SK-MEL-5 (cell line): ENCODE measurements at regions not wholly inside any gene's neighbourhood (a gene's known extent, or its start where the extent isn't known, plus 50 kb on each side); places are given as distances from the start of the nearest gene placed in this dataset.

Source experiments
- DNase-seq: peaks from one replicate; pipeline ENCODE4 v3.0.0-alpha.2; 2016; ENCODE audit warnings: low read depth, low spot score
- in situ Hi-C: cut with HindIII; loops from 2 replicates; pipeline ENCODE4 v1.10.0; 2016; ENCODE audit warnings: low sequenced_read_pairs, high pct_unique_total_duplicates, low pct_unique_long_range_greater_than_20kb

DNA sequence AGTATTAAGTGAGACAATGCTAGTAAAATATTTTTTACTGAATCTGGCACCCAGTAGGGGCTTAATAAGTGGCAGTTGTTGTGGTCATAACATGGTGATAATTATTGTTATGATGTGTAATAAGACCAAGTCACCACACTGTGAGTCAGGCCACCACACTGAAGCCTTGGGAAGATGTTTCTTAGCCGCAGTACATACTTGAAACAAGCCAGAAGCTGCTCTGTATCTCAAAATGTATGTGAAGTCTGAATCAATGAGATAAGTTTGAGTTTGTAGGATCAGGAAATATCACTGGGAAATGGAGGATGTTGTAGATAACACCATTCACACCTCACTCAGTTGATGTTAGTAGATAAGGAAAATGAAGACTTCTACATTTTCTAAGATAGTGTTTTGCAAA lies 51.3 kb upstream of the PTPN3 start:
- in situ Hi-C loops, result no loop called here
- DNase-seq, result no peak

GRCh38 chr9:109551651-109552050 lies 53.5 kb upstream of the PTPN3 start:
- in situ Hi-C loops, result no loop called here
- DNase-seq, result no peak

GRCh38 chr9:109555215-109555614 lies 57.1 kb upstream of the PTPN3 start:
- DNase-seq, result no peak
- in situ Hi-C loops, result no loop called here

GRCh38 chr9:109556061-109556460 lies 58.0 kb upstream of the PTPN3 start:
- no peak for DNase-seq

GRCh38 chr9:109556786-109557185 lies 58.7 kb upstream of the PTPN3 start:
- in situ Hi-C loops, result no loop called here
- DNase-seq, result no peak

More at GRCh38 chr9:109556061-109556460, 58.0 kb upstream of the PTPN3 start:
- in situ Hi-C loops, result no loop called here

DNA sequence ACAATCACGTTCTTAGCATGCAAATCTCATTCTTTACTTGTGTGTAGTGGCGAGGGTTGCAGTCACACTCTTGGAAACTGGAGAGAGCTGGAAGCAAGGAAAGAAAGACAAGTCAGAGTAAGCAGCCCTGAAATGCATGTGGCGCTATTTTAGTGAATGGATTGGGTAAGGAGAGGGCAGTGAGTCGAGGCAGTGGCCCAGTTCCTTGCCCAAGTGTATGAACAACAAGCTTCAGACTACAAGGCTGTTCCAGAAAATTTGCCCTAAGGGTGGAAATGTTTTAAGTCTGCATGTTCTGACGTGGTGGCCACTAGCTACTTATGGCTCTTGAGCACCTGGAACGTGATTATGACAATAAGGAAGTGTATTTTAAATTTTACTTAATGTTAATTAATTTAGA lies 59.4 kb upstream of the PTPN3 start:
- in situ Hi-C loops, result no loop called here
- no peak for DNase-seq

- in situ Hi-C loops, result no loop called here
- no peak for DNase-seq
These were observed 60.6 kb upstream of the PTPN3 start for GRCh38 chr9:109558718-109559151.

- peak; percentile 56 for DNase-seq
- in situ Hi-C loops, result no loop called here
These were observed 62.5 kb upstream of the PTPN3 start for GRCh38 chr9:109560470-109561132.

GRCh38 chr9:109561137-109561536 lies 63.0 kb upstream of the PTPN3 start:
- DNase-seq, result no peak
- in situ Hi-C loops, result no loop called here

GRCh38 chr9:109568089-109568488 lies 70.0 kb upstream of the PTPN3 start:
- no peak for DNase-seq
- in situ Hi-C loops, result no loop called here

DNA sequence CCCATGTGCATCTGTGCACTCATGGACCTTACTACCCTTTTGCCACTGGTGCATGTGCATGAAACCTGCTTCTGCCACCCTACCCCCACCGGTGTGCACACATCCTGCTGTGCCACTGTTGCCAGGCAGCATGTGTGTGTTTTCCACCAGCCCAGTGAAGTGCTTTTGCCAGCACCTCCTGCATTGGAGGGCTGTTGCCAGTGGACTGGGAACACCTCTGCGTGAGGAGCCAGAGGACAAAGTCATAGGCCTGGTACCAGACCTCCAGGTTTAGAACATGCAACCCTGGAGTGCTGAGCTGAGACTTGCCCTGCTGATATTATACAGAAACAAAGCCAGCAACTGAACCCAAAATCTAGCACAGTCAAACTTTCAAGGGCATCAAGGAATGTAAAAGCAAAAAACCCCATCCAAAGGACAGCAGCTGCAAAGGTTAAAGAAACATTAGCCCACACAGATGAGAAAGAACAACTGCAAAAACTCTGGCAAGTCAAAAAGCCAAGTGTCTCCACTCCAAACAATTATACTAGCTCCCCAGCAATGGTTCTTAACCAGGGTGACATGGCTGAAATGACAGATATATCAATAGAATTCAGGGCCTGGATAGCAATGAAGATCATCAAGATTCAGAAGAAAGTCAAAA lies 70.6 kb upstream of the PTPN3 start:
- no peak for DNase-seq
- in situ Hi-C loops, result no loop called here

DNA sequence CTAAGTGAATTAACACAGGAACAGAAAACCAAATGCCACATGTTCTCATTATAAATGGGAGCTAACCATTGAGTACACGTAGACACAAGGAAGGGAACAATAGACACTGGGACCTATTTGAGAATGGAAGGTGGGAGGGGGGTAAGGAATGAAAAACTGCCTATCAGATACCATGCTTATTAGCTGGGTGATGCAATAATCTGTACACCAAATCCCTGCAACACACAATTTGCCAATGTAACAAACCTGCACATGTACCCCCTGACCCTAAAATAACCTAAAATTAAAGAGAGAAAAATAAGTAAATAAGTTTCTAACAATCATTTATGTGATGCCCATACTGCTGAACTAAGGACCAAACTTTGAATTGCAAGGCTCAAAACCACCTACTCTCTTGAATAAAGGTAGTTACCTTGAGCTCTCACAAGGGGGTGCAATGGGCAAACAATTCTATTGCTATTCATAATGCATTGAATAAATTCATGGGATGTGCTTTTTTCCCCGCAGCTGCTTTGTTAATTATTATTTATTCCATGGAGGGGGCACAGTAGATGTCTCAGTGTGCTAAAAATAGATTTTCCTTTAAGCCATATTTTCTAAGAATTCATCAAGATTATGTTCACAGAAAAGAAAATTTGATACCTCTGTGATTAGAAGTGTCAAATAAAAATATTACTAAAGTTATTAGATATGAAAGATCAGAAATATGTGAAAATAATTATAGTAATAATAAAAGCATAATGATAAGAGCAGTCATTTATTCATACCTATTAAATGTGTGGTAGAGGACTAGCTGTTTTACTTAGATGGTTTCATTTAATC lies 76.2 kb upstream of the PTPN3 start:
- in situ Hi-C loops, result no loop called here
- DNase-seq, result peak; percentile 80

- in situ Hi-C loops, result no loop called here
- no peak for DNase-seq
These were observed 78.7 kb upstream of the PTPN3 start for GRCh38 chr9:109576762-109577161.

GRCh38 chr9:109579191-109579948 lies 81.3 kb upstream of the PTPN3 start:
- DNase-seq, result no peak
- in situ Hi-C loops, result no loop called here

GRCh38 chr9:109582386-109582785 lies 84.3 kb upstream of the PTPN3 start:
- in situ Hi-C loops, result no loop called here
- no peak for DNase-seq

DNA sequence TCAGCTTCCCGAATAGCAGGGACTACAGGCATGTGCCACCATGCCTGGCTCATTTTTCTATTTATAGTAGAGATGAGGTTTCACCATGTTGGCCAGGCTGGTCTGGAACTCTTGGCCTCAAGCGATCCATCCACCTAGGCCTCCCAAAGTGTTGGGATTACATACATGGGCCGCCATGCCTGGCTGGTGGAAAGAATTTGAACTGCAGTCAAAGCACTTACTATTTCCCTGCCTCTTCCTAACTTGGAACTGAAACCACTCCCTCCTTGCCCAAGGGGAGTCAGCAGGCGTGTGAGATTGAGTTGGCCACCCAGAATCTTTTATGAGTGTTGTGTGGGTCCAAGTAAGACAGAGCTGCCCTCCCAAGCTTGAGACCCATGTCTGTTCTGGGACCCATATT lies 86.1 kb upstream of the PTPN3 start:
- in situ Hi-C loops, result no loop called here
- DNase-seq, result peak; percentile 31

- in situ Hi-C loops, result no loop called here
- no peak for DNase-seq
These were observed 87.7 kb upstream of the PTPN3 start for GRCh38 chr9:109585796-109586195.

DNA sequence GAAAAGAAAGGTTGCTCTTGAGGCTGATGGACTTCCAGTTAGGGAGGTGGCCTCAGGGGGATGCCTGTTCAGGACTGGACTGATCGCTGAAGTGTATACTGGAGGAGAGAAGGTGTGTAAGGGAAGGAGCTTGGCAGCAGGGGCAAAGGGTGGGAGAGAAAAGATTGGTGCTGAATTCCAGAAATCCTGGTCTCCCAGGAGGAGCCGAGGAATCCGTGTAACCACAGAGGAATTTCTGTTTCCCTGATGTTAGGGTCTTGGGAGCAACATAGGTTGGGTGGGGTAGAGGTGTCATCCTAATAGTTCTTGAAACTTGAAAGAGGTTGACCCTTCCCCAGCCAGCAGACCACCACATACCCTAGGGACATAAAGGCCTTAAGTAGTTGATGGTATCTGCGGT lies 88.9 kb upstream of the PTPN3 start:
- in situ Hi-C loops, result no loop called here
- DNase-seq, result no peak
